RWPE2 (cell line): ENCODE measurements at regions not wholly inside any gene's neighbourhood (a gene's known extent, or its start where the extent isn't known, plus 50 kb on each side); places are given as distances from the start of the nearest gene placed in this dataset.

Source experiments
- ATAC-seq: fragments of 200-7000 bp; cut with Tn5 transposase; 3 replicates; pipeline ENCODE4 v1.9.1; 2021; ENCODE audit warnings: low read depth
- DNase-seq: peaks from one replicate; pipeline ENCODE4 v3.0.0-alpha.2; 2020; ENCODE audit warnings: low spot score
- H3K27ac ChIP-seq: fragments of 450-650 bp; 2 replicates; pipeline ENCODE4 v1.5.1; 2017; ENCODE audit warnings: mild to moderate bottlenecking; ENCODE audit not compliant: poor library complexity, severe bottlenecking
- H3K27me3 ChIP-seq: fragments of 250-450 bp; sonication (Bioruptor Pico); 2 replicates; pipeline ENCODE4 v1.5.1; 2021; ENCODE audit warnings: mild to moderate bottlenecking, moderate library complexity; ENCODE audit not compliant: insufficient read depth, poor library complexity, severe bottlenecking
- H3K36me3 ChIP-seq: fragments of 250-450 bp; sonication (Bioruptor Pico); 2 replicates; pipeline ENCODE4 v1.5.1; 2020; ENCODE audit warnings: low read depth, mild to moderate bottlenecking, moderate library complexity
- H3K4me1 ChIP-seq: fragments of 250-450 bp; sonication (Bioruptor Pico); 2 replicates; pipeline ENCODE4 v1.5.1; 2021; ENCODE audit warnings: mild to moderate bottlenecking, moderate library complexity; ENCODE audit not compliant: insufficient read depth, poor library complexity, severe bottlenecking
- H3K4me3 ChIP-seq: fragments of 250-450 bp; sonication (Bioruptor Pico); 2 replicates; pipeline ENCODE4 v1.5.1; 2021; ENCODE audit warnings: mild to moderate bottlenecking, moderate library complexity; ENCODE audit not compliant: severe bottlenecking
- H3K9me3 ChIP-seq: fragments of 250-450 bp; sonication (Bioruptor Pico); 2 replicates; pipeline ENCODE4 v1.5.1; 2021; ENCODE audit warnings: mild to moderate bottlenecking, moderate library complexity; ENCODE audit not compliant: severe bottlenecking
- CTCF ChIP-seq: fragments of 450-650 bp; IDR thresholded peaks from one replicate; pipeline ENCODE4 v1.5.1; 2017; ENCODE audit warnings: mild to moderate bottlenecking, moderate library complexity; ENCODE audit not compliant: poor library complexity, severe bottlenecking

DNA sequence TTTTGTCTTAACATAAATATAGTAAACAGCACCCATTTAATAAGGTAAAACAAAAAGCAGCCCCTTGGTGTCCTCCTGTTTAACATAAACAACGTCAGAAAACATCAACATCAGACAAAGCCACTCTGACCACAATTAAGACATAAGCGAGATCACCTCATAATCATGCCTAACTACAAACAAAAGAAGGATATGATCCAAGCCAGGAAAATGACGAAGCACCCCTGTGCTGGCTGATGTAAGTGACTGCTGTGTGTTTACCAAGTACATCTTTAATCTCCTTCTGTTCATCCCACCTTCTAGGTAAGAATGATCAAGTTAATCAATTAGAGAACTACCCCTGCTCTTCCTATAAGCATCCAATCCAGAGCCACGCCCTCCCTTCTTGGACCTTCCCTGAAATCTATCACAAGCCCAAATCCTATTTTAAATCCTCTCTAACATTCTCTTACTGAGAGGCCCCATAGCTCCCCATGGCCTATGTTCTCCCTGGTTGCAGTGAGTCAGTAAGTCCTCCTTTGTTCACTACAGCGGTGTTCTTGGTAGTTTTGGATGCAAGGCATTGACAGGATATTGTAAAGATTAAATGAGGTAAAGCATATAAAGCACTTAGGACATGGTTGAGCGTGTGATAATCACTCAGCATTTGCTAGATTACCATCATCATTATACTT lies 424.2 kb downstream of the TSN start:
- Histone ChIP-seq H3K27ac (peak overlapping the region; percentile 54), H3K4me3 (no peak overlapping the region), H3K4me1 (peaks cover 4% of the 10 kb centered on the region), H3K9me3 (no peaks in the 10 kb centered on the region), H3K36me3 (no peaks in the 10 kb centered on the region), H3K27me3 (no peaks in the 10 kb centered on the region)
- TF ChIP-seq CTCF, result no peak
- DNase-seq (no peak), ATAC-seq (peak; percentile 58; the same call in 2 of the 3 replicates)

DNA sequence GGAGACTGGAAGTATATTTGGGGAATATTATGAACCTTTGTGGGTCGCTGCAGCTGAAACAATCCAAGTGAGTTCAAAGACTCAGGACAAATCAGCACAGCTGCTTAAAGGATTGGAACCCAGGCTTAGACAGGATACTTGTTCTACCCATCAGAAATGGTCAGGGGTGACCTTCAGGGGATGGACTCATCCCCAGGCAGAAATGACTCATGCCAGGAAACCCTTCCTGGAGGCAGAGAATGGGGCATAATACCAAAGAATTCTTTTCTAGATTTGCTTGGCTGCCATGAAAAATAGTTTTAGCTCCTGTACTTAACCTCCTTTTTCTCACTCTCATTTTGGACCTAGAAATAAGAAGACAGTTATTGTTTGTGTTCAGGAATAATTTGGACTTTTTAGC lies 425.5 kb downstream of the TSN start:
- TF ChIP-seq CTCF, result no peak
- H3K9me3 ChIP-seq, result no peaks in the 10 kb centered on the region

GRCh38 chr2:122182616-122183355 lies 427.3 kb downstream of the TSN start:
- peaks cover 4% of the 10 kb centered on the region for H3K4me1 ChIP-seq

More for the DNA sequence above, 425.5 kb downstream of the TSN start:
- Histone ChIP-seq H3K4me1 (peaks cover 4% of the 10 kb centered on the region), H3K27me3 (no peaks in the 10 kb centered on the region), H3K36me3 (no peaks in the 10 kb centered on the region), H3K4me3 (no peak overlapping the region), H3K27ac (no peak overlapping the region)
- ATAC-seq (no peak), DNase-seq (no peak)

GRCh38 chr2:122183890-122184289 lies 428.4 kb downstream of the TSN start:
- no peaks in the 10 kb centered on the region for H3K36me3 ChIP-seq
- no peak overlapping the region for H3K4me3 ChIP-seq
- no peak overlapping the region for H3K27ac ChIP-seq
- DNase-seq, result no peak
- ATAC-seq, result no peak
- H3K4me1 ChIP-seq, result peaks cover 4% of the 10 kb centered on the region
- no peak for TF ChIP-seq CTCF
- H3K9me3 ChIP-seq, result no peaks in the 10 kb centered on the region
- no peaks in the 10 kb centered on the region for H3K27me3 ChIP-seq

More at GRCh38 chr2:122182616-122183355, 427.3 kb downstream of the TSN start:
- ATAC-seq (no peak), DNase-seq (no peak)
- TF ChIP-seq CTCF, result no peak
- H3K36me3 ChIP-seq, result no peaks in the 10 kb centered on the region
- no peaks in the 10 kb centered on the region for H3K27me3 ChIP-seq
- H3K9me3 ChIP-seq, result no peaks in the 10 kb centered on the region
- H3K4me3 ChIP-seq, result no peak overlapping the region
- H3K27ac ChIP-seq, result no peak overlapping the region

DNA sequence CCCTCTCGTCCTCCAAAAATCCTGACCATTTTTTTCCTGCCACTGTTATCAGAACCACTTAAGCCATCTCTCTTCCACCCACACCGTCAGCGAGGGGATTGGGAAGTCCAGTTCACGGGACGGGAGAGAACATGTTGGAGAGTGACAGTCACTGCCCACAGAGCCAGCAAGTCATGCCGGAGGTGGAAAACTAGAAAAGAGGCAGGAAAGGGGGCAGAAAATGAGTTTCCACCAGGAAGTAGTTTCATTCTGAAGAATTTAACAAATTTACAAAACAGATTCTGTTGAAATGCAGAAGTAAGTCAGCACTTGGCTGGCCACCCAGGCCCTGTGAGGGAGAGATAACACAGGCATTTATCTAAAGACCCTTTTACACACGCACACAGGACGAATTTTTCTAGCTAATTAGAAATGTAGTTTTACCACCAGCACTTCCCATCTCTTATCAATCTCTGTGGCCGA lies 431.3 kb downstream of the TSN start:
- no peak for TF ChIP-seq CTCF
- Histone ChIP-seq H3K4me3 (no peak overlapping the region), H3K27me3 (no peaks in the 10 kb centered on the region), H3K36me3 (no peaks in the 10 kb centered on the region), H3K4me1 (no peaks in the 10 kb centered on the region), H3K27ac (no peak overlapping the region), H3K9me3 (no peaks in the 10 kb centered on the region)
- ATAC-seq (no peak), DNase-seq (no peak)
